GM10266 (cell line): ENCODE measurements at regions not wholly inside any gene's neighbourhood (a gene's known extent, or its start where the extent isn't known, plus 50 kb on each side); places are given as distances from the start of the nearest gene placed in this dataset.

Source experiments
- DNase-seq: peaks from one replicate; pipeline ENCODE4 v3.0.0; 2012; ENCODE audit errors: extremely low spot score
- TF ChIP-seq, protein P1 (sequence below): IDR thresholded peaks from 2 replicates; pipeline ENCODE4 v1.5.1; 2012; ENCODE audit warnings: mild to moderate bottlenecking, low read depth; ENCODE audit not compliant: control insufficient read depth, insufficient read depth; ENCODE audit errors: missing control alignments

- DNase-seq: no peak
- TF ChIP-seq, protein P1, sequence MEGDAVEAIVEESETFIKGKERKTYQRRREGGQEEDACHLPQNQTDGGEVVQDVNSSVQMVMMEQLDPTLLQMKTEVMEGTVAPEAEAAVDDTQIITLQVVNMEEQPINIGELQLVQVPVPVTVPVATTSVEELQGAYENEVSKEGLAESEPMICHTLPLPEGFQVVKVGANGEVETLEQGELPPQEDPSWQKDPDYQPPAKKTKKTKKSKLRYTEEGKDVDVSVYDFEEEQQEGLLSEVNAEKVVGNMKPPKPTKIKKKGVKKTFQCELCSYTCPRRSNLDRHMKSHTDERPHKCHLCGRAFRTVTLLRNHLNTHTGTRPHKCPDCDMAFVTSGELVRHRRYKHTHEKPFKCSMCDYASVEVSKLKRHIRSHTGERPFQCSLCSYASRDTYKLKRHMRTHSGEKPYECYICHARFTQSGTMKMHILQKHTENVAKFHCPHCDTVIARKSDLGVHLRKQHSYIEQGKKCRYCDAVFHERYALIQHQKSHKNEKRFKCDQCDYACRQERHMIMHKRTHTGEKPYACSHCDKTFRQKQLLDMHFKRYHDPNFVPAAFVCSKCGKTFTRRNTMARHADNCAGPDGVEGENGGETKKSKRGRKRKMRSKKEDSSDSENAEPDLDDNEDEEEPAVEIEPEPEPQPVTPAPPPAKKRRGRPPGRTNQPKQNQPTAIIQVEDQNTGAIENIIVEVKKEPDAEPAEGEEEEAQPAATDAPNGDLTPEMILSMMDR: no peak
These were observed 55.3 kb upstream of the VGLL3 start for GRCh38 chr3:87046241-87046640.

GRCh38 chr3:87045473-87045872 is 54.5 kb upstream of the VGLL3 start:
- DNase-seq: no peak
- TF ChIP-seq, protein P1: no peak

DNA sequence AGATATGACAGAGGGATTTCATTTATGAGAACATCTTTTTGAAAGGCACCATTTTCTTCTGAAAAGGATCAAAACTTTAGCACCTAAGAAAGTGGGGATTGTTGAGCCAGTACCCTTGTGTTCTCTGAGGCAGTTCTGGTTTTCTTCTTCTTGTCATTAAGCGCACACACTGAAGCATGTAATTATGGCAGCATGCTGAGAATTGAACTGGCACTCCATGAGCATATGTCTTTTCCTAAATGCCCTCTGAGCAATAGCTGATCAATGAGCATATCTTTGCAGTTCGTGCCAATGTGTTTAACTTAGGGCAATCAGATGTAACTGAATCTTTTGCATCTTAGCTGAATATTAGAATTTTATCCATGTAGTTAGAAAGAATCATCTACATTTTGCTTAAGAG is 53.9 kb upstream of the VGLL3 start:
- DNase-seq: no peak

DNA sequence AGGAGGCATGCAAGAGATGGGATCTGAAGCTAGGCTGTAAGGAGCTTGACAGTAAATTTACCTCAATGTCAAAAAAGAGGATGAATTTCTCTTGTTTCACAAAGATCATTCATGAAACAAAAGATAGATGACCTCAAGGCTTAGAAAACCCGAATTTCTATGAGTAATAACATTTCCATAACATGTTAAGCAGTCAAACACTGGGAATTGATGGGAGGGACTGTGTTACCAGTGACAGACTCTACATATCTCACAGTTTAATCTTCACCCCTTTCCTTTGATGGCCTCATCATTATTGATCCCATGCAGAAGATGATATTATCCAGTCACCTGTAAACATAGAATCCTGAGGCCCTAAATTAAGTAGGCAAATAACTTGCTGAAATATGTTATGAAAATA is 53.5 kb upstream of the VGLL3 start:
- TF ChIP-seq, protein P1: no peak

More for the DNA sequence above, 53.9 kb upstream of the VGLL3 start:
- TF ChIP-seq, protein P1: no peak

GRCh38 chr3:87041191-87041590 is 50.2 kb upstream of the VGLL3 start:
- TF ChIP-seq, protein P1: no peak
- no peak for DNase-seq

More for the DNA sequence above, 53.5 kb upstream of the VGLL3 start:
- no peak for DNase-seq
